ENCODE measurements at regions not wholly inside any gene's neighbourhood (a gene's known extent, or its start where the extent isn't known, plus 50 kb on each side); places are given as distances from the start of the nearest gene placed in this dataset.

- WGBS (ENCODE audit: extremely low coverage, insufficient coverage, insufficient read length), result no CpG with 5 or more reads among the region's 1 CpG
- no peak overlapping the region for H4K12ac ChIP-seq (ENCODE audit: low read depth, low read length)
- no peak overlapping the region for H3K27ac ChIP-seq (ENCODE audit: low read depth, low read length)
- H3K4me2 ChIP-seq (ENCODE audit: low read length), result no peak overlapping the region
- H2BK5ac ChIP-seq (ENCODE audit: low read depth, low read length, poor library complexity), result no peak overlapping the region
- no peaks in the 10 kb centered on the region for H3K79me1 ChIP-seq (ENCODE audit: low read length)
- H3K14ac ChIP-seq (ENCODE audit: low read length), result no peak overlapping the region
- H2BK12ac ChIP-seq (ENCODE audit: low read length), result no peak overlapping the region
- H3K27me3 ChIP-seq (ENCODE audit: insufficient read depth, low read length), result no peaks in the 10 kb centered on the region
- no peak overlapping the region for H3K18ac ChIP-seq (ENCODE audit: low read length)
- H3K36me3 ChIP-seq (ENCODE audit: control insufficient read depth in 1 of 2, insufficient read depth in 2 of 2, low read length in 2 of 2), result no peaks in the 10 kb centered on the region
- no peak overlapping the region for H3K4ac ChIP-seq (ENCODE audit: low read depth, low read length)
- H2AFZ ChIP-seq (ENCODE audit: insufficient read depth, low read length, poor library complexity), result no peak overlapping the region
- no peak overlapping the region for H4K91ac ChIP-seq (ENCODE audit: low read depth, low read length)
- H3K9me3 ChIP-seq (ENCODE audit: insufficient read depth, low read depth, low read length), result no peaks in the 10 kb centered on the region
- H3K23ac ChIP-seq (ENCODE audit: low read length), result no peak overlapping the region
- H3K9ac ChIP-seq (ENCODE audit: low read length), result no peak overlapping the region
- DNase-seq, result no peak
- H2BK120ac ChIP-seq (ENCODE audit: insufficient read depth, low read length, poor library complexity), result no peak overlapping the region
- H4K8ac ChIP-seq (ENCODE audit: low read depth, low read length), result no peak overlapping the region
- H3K4me3 ChIP-seq (ENCODE audit: low read depth, low read length), result no peak overlapping the region
- no peak overlapping the region for H2AK5ac ChIP-seq (ENCODE audit: low read length)
- H3K4me1 ChIP-seq (ENCODE audit: control insufficient read depth in 1 of 2, insufficient read depth in 2 of 2, low read length in 2 of 2), result peaks cover 0 to 5% of the 10 kb centered on the region in 2 experiments
- H3K79me2 ChIP-seq (ENCODE audit: control insufficient read depth, insufficient read depth, low read length, poor library complexity), result no peaks in the 10 kb centered on the region
Observed at GRCh38 chr1:67952071-67952470, 98.4 kb downstream of the DIRAS3 start.

- Histone ChIP-seq H3K4me2 (ENCODE audit: low read length) (no peak overlapping the region), H3K27ac (ENCODE audit: low read depth, low read length) (no peak overlapping the region), H4K91ac (ENCODE audit: low read depth, low read length) (no peak overlapping the region), H4K8ac (ENCODE audit: low read depth, low read length) (no peak overlapping the region), H3K79me2 (ENCODE audit: control insufficient read depth, insufficient read depth, low read length, poor library complexity) (no peaks in the 10 kb centered on the region), H3K9me3 (ENCODE audit: insufficient read depth, low read depth, low read length) (no peaks in the 10 kb centered on the region), H4K12ac (ENCODE audit: low read depth, low read length) (no peak overlapping the region), H3K18ac (ENCODE audit: low read length) (no peak overlapping the region), H2AK5ac (ENCODE audit: low read length) (no peak overlapping the region), H3K36me3 (ENCODE audit: control insufficient read depth in 1 of 2, insufficient read depth in 2 of 2, low read length in 2 of 2) (no peaks in the 10 kb centered on the region), H3K4ac (ENCODE audit: low read depth, low read length) (no peak overlapping the region), H2AFZ (ENCODE audit: insufficient read depth, low read length, poor library complexity) (no peak overlapping the region), H3K9ac (ENCODE audit: low read length) (no peak overlapping the region), H3K23ac (ENCODE audit: low read length) (no peak overlapping the region), H3K4me3 (ENCODE audit: low read depth, low read length) (no peak overlapping the region), H3K14ac (ENCODE audit: low read length) (no peak overlapping the region), H2BK5ac (ENCODE audit: low read depth, low read length, poor library complexity) (no peak overlapping the region), H3K79me1 (ENCODE audit: low read length) (no peaks in the 10 kb centered on the region), H3K4me1 (ENCODE audit: control insufficient read depth in 1 of 2, insufficient read depth in 2 of 2, low read length in 2 of 2) (peaks cover 0 to 5% of the 10 kb centered on the region in 2 experiments), H2BK120ac (ENCODE audit: insufficient read depth, low read length, poor library complexity) (no peak overlapping the region), H2BK12ac (ENCODE audit: low read length) (no peak overlapping the region), H3K27me3 (ENCODE audit: insufficient read depth, low read length) (no peaks in the 10 kb centered on the region)
- WGBS (ENCODE audit: extremely low coverage, insufficient coverage, insufficient read length), result no CpG with 5 or more reads among the region's 1 CpG
- DNase-seq, result no peak
Observed at GRCh38 chr1:67951014-67951413, 99.4 kb downstream of the DIRAS3 start.

GRCh38 chr1:67948151-67949080 is 102.0 kb downstream of the DIRAS3 start:
- WGBS (ENCODE audit: extremely low coverage, insufficient coverage, insufficient read length), result no CpG with 5 or more reads among the region's 4 CpGs
- no peak overlapping the region for H2AK5ac ChIP-seq (ENCODE audit: low read length)
- H3K9ac ChIP-seq (ENCODE audit: low read length), result no peak overlapping the region
- H3K36me3 ChIP-seq (ENCODE audit: control insufficient read depth in 1 of 2, insufficient read depth in 2 of 2, low read length in 2 of 2), result no peaks in the 10 kb centered on the region
- H3K4me3 ChIP-seq (ENCODE audit: low read depth, low read length), result no peak overlapping the region
- no peak overlapping the region for H3K27ac ChIP-seq (ENCODE audit: low read depth, low read length)
- no peak overlapping the region for H3K14ac ChIP-seq (ENCODE audit: low read length)
- no peak overlapping the region for H3K23ac ChIP-seq (ENCODE audit: low read length)
- H4K91ac ChIP-seq (ENCODE audit: low read depth, low read length), result no peak overlapping the region
- no peaks in the 10 kb centered on the region for H3K79me2 ChIP-seq (ENCODE audit: control insufficient read depth, insufficient read depth, low read length, poor library complexity)
- no peak overlapping the region for H2BK5ac ChIP-seq (ENCODE audit: low read depth, low read length, poor library complexity)
- no peaks in the 10 kb centered on the region for H3K9me3 ChIP-seq (ENCODE audit: insufficient read depth, low read depth, low read length)
- no peaks in the 10 kb centered on the region for H3K79me1 ChIP-seq (ENCODE audit: low read length)
- H2AFZ ChIP-seq (ENCODE audit: insufficient read depth, low read length, poor library complexity), result no peak overlapping the region
- no peak overlapping the region for H4K12ac ChIP-seq (ENCODE audit: low read depth, low read length)
- H3K4ac ChIP-seq (ENCODE audit: low read depth, low read length), result no peak overlapping the region
- H2BK120ac ChIP-seq (ENCODE audit: insufficient read depth, low read length, poor library complexity), result no peak overlapping the region
- H3K18ac ChIP-seq (ENCODE audit: low read length), result no peak overlapping the region
- H3K27me3 ChIP-seq (ENCODE audit: insufficient read depth, low read length), result no peaks in the 10 kb centered on the region
- DNase-seq, result peak in 1 of 2 donors; percentile 64
- no peak overlapping the region for H2BK12ac ChIP-seq (ENCODE audit: low read length)
- no peak overlapping the region for H3K4me2 ChIP-seq (ENCODE audit: low read length)
- no peak overlapping the region for H4K8ac ChIP-seq (ENCODE audit: low read depth, low read length)
- H3K4me1 ChIP-seq (ENCODE audit: control insufficient read depth in 1 of 2, insufficient read depth in 2 of 2, low read length in 2 of 2), result peaks cover 0 to 5% of the 10 kb centered on the region in 2 experiments

- Histone ChIP-seq H3K4me3 (ENCODE audit: low read depth, low read length) (no peak overlapping the region), H2AFZ (ENCODE audit: insufficient read depth, low read length, poor library complexity) (no peak overlapping the region), H3K4me2 (ENCODE audit: low read length) (no peak overlapping the region), H3K18ac (ENCODE audit: low read length) (peak overlapping the region; percentile 46), H2BK5ac (ENCODE audit: low read depth, low read length, poor library complexity) (no peak overlapping the region), H3K4ac (ENCODE audit: low read depth, low read length) (no peak overlapping the region), H2AK5ac (ENCODE audit: low read length) (no peak overlapping the region), H3K27me3 (ENCODE audit: insufficient read depth, low read length) (no peaks in the 10 kb centered on the region), H3K14ac (ENCODE audit: low read length) (no peak overlapping the region), H3K79me1 (ENCODE audit: low read length) (no peaks in the 10 kb centered on the region), H3K79me2 (ENCODE audit: control insufficient read depth, insufficient read depth, low read length, poor library complexity) (no peaks in the 10 kb centered on the region), H3K23ac (ENCODE audit: low read length) (no peak overlapping the region), H3K9me3 (ENCODE audit: insufficient read depth, low read depth, low read length) (no peaks in the 10 kb centered on the region), H3K27ac (ENCODE audit: low read depth, low read length) (no peak overlapping the region), H3K4me1 (ENCODE audit: control insufficient read depth in 1 of 2, insufficient read depth in 2 of 2, low read length in 2 of 2) (peaks cover 0 to 5% of the 10 kb centered on the region in 2 experiments), H2BK120ac (ENCODE audit: insufficient read depth, low read length, poor library complexity) (peak overlapping the region; percentile 53), H4K8ac (ENCODE audit: low read depth, low read length) (peak overlapping the region; percentile 35), H2BK12ac (ENCODE audit: low read length) (peak overlapping the region; percentile 37), H4K91ac (ENCODE audit: low read depth, low read length) (peak overlapping the region; percentile 2), H4K12ac (ENCODE audit: low read depth, low read length) (no peak overlapping the region), H3K9ac (ENCODE audit: low read length) (no peak overlapping the region), H3K36me3 (ENCODE audit: control insufficient read depth in 1 of 2, insufficient read depth in 2 of 2, low read length in 2 of 2) (no peaks in the 10 kb centered on the region)
- no peak for DNase-seq
- no CpG with 5 or more reads among the region's 7 CpGs for WGBS (ENCODE audit: extremely low coverage, insufficient coverage, insufficient read length)
Observed at GRCh38 chr1:67947114-67947513, 103.3 kb downstream of the DIRAS3 start.
